PC-3 (cell line): ENCODE measurements at regions not wholly inside any gene's neighbourhood (a gene's known extent, or its start where the extent isn't known, plus 50 kb on each side); places are given as distances from the start of the nearest gene placed in this dataset.

ENCODE experiments used
- ATAC-seq: fragments of 200-7000 bp; cut with Tn5 transposase; 2 replicates; pipeline ENCODE4 v1.9.1; 2020; ENCODE audit warnings: mild to moderate bottlenecking, moderate library complexity
- BruUV-seq: library from RNA; stranded (reverse); fragments of 400-500 nt; replicated peaks from 2 replicates; lab custom pipeline; 2021; lab: Mats Ljungman, UMichigan
- CTCF ChIA-PET: fragments of 300-600 bp; sonication (Branson Sonifier 250); formaldehyde crosslinking; loops from one replicate; lab custom pipeline; 2022; ENCODE audit warnings: antibody characterized with exemption; lab: Charles Lee
- POLR2A ChIA-PET: fragments of 300-600 bp; sonication (Branson Sonifier 250); formaldehyde crosslinking; loops from one replicate; lab custom pipeline; 2022; ENCODE audit warnings: antibody characterized with exemption; ENCODE audit not compliant: unreplicated experiment; lab: Charles Lee
- DNase-seq: peaks from one replicate; pipeline ENCODE4 v3.0.0-alpha.2; 2015
- H2AFZ ChIP-seq: fragments of 300-600 bp; sonication (generic); 2 replicates; pipeline ENCODE4 v1.6.0; 2016; ENCODE audit warnings: antibody characterized with exemption, low read length
- H3F3A ChIP-seq: fragments of 300-600 bp; sonication (generic); one replicate; pipeline ENCODE4 v1.6.0; 2017; ENCODE audit warnings: antibody characterized with exemption, low read length, control low read depth, mild to moderate bottlenecking; ENCODE audit not compliant: unreplicated experiment
- H3K27ac ChIP-seq: fragments of 300-600 bp; sonication (generic); 2 replicates; pipeline ENCODE4 v1.5.1; 2016; ENCODE audit warnings: mild to moderate bottlenecking, low read length
- H3K27me3 ChIP-seq: fragments of 300-600 bp; sonication (generic); 2 replicates; pipeline ENCODE4 v1.6.1; 2016; ENCODE audit warnings: low read length, mixed read lengths
- H3K36me3 ChIP-seq: fragments of 300-600 bp; sonication (generic); 2 replicates; pipeline ENCODE4 v1.6.1; 2016; ENCODE audit warnings: low read depth, mixed run types, low read length, mixed read lengths
- H3K4me1 ChIP-seq: fragments of 300-600 bp; sonication (generic); 2 replicates; pipeline ENCODE4 v1.5.1; 2016; ENCODE audit warnings: low read length; ENCODE audit not compliant: insufficient read depth
- H3K4me2 ChIP-seq: fragments of 300-600 bp; sonication (generic); 2 replicates; pipeline ENCODE4 v1.6.0; 2016; ENCODE audit warnings: low read length
- H3K4me3 ChIP-seq: fragments of 300-600 bp; sonication (generic); 2 replicates; pipeline ENCODE4 v1.5.1; 2016; ENCODE audit warnings: mild to moderate bottlenecking, low read length, mixed read lengths
- H3K79me2 ChIP-seq: fragments of 300-600 bp; sonication (generic); 2 replicates; pipeline ENCODE4 v1.6.1; 2017; ENCODE audit warnings: low read length, mixed read lengths
- H3K9ac ChIP-seq: fragments of 300-600 bp; sonication (generic); 2 replicates; pipeline ENCODE4 v1.6.0; 2016; ENCODE audit warnings: mild to moderate bottlenecking, low read length
- H3K9me2 ChIP-seq: fragments of 300-600 bp; sonication (generic); replicated peaks from 2 replicates; pipeline ENCODE4 v1.6.1; 2016; ENCODE audit warnings: mixed run types, low read length, mixed read lengths
- H3K9me3 ChIP-seq: fragments of 300-600 bp; sonication (generic); 2 replicates; pipeline ENCODE4 v1.6.1; 2016; ENCODE audit warnings: low read length, mixed read lengths
- H4K20me1 ChIP-seq: fragments of 300-600 bp; sonication (generic); 2 replicates; pipeline ENCODE4 v1.6.1; 2016; ENCODE audit warnings: low read length, mixed read lengths
- EZH2 ChIP-seq: fragments of 300-600 bp; sonication (generic); IDR thresholded peaks from one replicate; pipeline ENCODE4 v1.6.1; 2017; ENCODE audit warnings: antibody characterized with exemption, mild to moderate bottlenecking, low read length; ENCODE audit not compliant: unreplicated experiment
- EZH2phosphoT487 ChIP-seq: fragments of 300-600 bp; sonication (generic); IDR thresholded peaks from 2 replicates; pipeline ENCODE4 v1.6.1; 2018; ENCODE audit warnings: mild to moderate bottlenecking, antibody characterized with exemption, low read length, borderline replicate concordance
- intact Hi-C: fragments of 100-400 bp; cut with micrococcal nuclease; formaldehyde crosslinking; loops from 2 replicates; pipeline ENCODE4 v1.9.0; 2023
- TF ChIP-seq, protein P1 (sequence below): fragments of 300-600 bp; sonication (generic); conservative IDR thresholded peaks from 2 replicates; pipeline ENCODE4 v1.5.1; 2017; ENCODE audit warnings: antibody characterized with exemption, low read depth, mild to moderate bottlenecking, low read length

DNA sequence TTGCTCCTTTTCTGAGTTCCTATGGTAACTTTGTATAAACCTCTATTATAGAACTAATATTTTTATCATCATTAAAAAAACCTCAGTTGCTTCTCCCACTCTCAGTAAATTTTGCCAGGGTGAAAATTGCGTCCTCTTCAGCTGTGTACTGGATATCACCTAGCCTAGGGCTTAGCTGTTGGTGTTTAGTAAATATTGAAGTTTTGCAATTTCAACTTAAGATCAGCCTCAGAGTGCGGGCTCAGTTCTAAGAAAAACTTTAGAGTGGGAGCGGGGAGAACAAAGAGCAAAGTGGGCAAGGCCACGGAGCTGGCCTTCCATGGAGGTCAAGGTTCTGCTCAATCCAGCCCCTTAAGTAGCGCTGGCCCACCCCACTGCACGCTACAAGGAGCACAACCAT lies 488.3 kb upstream of the SPRED2 start:
- TF ChIP-seq, protein P1, sequence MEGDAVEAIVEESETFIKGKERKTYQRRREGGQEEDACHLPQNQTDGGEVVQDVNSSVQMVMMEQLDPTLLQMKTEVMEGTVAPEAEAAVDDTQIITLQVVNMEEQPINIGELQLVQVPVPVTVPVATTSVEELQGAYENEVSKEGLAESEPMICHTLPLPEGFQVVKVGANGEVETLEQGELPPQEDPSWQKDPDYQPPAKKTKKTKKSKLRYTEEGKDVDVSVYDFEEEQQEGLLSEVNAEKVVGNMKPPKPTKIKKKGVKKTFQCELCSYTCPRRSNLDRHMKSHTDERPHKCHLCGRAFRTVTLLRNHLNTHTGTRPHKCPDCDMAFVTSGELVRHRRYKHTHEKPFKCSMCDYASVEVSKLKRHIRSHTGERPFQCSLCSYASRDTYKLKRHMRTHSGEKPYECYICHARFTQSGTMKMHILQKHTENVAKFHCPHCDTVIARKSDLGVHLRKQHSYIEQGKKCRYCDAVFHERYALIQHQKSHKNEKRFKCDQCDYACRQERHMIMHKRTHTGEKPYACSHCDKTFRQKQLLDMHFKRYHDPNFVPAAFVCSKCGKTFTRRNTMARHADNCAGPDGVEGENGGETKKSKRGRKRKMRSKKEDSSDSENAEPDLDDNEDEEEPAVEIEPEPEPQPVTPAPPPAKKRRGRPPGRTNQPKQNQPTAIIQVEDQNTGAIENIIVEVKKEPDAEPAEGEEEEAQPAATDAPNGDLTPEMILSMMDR = no peak
- no peak for TF ChIP-seq EZH2
- TF ChIP-seq EZH2phosphoT487 = no peak
- POLR2A ChIA-PET = no interaction called here

DNA sequence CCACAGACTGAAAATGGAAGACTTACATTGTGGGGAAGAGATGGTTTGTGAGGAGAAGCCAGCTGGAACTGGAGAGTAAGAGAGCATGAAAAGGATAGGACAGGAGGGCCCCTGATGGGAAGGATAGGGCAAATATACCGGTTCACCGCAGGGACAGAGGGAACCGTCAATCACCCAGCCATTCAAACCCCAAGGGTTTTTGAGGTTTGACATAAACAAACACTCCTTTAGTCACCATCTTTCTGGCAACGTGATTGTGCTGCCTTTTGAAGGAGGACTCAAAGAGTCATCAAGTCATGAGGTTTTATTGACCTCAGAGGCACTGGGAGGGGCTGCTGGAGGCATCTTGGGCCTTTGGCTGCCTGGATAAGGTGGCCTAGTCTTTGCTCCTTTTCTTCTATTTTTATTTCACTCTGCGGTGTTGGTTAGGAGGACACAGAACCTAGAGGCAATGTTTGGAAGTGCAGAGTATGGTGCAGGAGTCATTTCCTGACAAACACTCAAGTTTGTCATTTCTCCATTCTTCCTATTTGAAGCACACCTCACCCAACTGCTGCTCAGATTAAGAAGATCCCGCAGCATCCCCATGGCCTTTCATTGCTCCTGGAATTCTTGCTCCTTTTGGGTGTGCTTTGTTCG lies 487.3 kb upstream of the SPRED2 start:
- Histone ChIP-seq H3K4me1 (no peaks in the 10 kb centered on the region), H3F3A (no peaks in the 10 kb centered on the region), H3K9me2 (no peaks in the 10 kb centered on the region), H3K9ac (no peak overlapping the region), H3K36me3 (no peaks in the 10 kb centered on the region), H3K4me2 (no peak overlapping the region), H3K27ac (no peak overlapping the region), H3K9me3 (no peaks in the 10 kb centered on the region), H2AFZ (no peak overlapping the region), H3K27me3 (peaks cover 36% of the 10 kb centered on the region), H4K20me1 (no peaks in the 10 kb centered on the region), H3K79me2 (no peaks in the 10 kb centered on the region), H3K4me3 (no peak overlapping the region)
- DNase-seq (peak; percentile 28), ATAC-seq (no peak)
- POLR2A ChIA-PET = no interaction called here
- CTCF ChIA-PET = interaction anchor here (1.1 kb wide), 1 partner anchor 509 kb away, joined by 3 read pairs; no protein-coding TSS in a partner anchor
- no TSS peak for BruUV-seq
- TF ChIP-seq, protein P1 = no peak; the same call in 1 of the 2 replicates
- TF ChIP-seq EZH2 (no peak), EZH2phosphoT487 (no peak)
- intact Hi-C loops = no loop called here

More for the DNA sequence above, 488.3 kb upstream of the SPRED2 start:
- Histone ChIP-seq H3K79me2 (no peaks in the 10 kb centered on the region), H3K4me1 (no peaks in the 10 kb centered on the region), H3K9me3 (no peaks in the 10 kb centered on the region), H3K27ac (no peak overlapping the region), H4K20me1 (no peaks in the 10 kb centered on the region), H3K4me3 (no peak overlapping the region), H3K27me3 (peaks cover 30% of the 10 kb centered on the region), H3K36me3 (no peaks in the 10 kb centered on the region), H3K4me2 (no peak overlapping the region), H2AFZ (no peak overlapping the region), H3K9ac (no peak overlapping the region), H3K9me2 (no peaks in the 10 kb centered on the region), H3F3A (no peaks in the 10 kb centered on the region)
- intact Hi-C loops = no loop called here
- DNase-seq (no peak), ATAC-seq (no peak)
- no TSS peak for BruUV-seq
- CTCF ChIA-PET = no interaction called here

DNA sequence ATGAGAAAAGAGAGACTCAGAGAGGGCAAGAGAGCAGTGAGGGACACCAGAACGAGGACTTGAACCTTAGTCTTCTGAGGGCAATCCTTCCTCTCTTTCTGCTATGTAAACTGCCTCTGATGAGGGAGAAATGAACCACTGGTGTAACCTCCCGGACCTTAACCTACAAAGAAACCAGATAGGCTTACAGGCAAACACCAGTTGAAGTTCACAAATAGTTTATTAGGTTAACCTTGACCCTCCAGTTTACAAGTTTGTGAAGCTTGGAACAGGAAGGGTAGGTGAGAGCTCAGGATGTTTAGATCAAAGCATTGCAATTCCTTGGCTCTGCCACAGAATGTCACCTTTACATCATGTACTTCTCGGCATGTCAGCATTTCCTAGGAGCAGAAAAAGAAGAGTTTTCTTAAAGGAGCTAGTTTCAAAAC lies 486.4 kb upstream of the SPRED2 start:
- no peaks in the 10 kb centered on the region for H3K79me2 ChIP-seq
- no peaks in the 10 kb centered on the region for H3K9me2 ChIP-seq
- ATAC-seq (no peak), DNase-seq (peak; percentile 27)
- no peaks in the 10 kb centered on the region for H3K9me3 ChIP-seq
- no peaks in the 10 kb centered on the region for H4K20me1 ChIP-seq
- no peaks in the 10 kb centered on the region for H3K4me1 ChIP-seq
- H3K27ac ChIP-seq = no peak overlapping the region
- BruUV-seq = no TSS peak
- no peaks in the 10 kb centered on the region for H3F3A ChIP-seq
- POLR2A ChIA-PET = no interaction called here
- no peak overlapping the region for H2AFZ ChIP-seq
- TF ChIP-seq EZH2 = no peak
- TF ChIP-seq, protein P1 = peak; percentile 46
- TF ChIP-seq EZH2phosphoT487 = no peak
- H3K4me3 ChIP-seq = no peak overlapping the region
- CTCF ChIA-PET = interaction anchor here (1.1 kb wide), 1 partner anchor 510 kb away, joined by 3 read pairs; no protein-coding TSS in a partner anchor
- intact Hi-C loops = no loop called here
- H3K27me3 ChIP-seq = peaks cover 45% of the 10 kb centered on the region
- H3K36me3 ChIP-seq = no peaks in the 10 kb centered on the region
- no peak overlapping the region for H3K9ac ChIP-seq
- H3K4me2 ChIP-seq = no peak overlapping the region
